ENCODE measurements at regions not wholly inside any gene's neighbourhood (a gene's known extent, or its start where the extent isn't known, plus 50 kb on each side); places are given as distances from the start of the nearest gene placed in this dataset.

- no peak for DNase-seq (ENCODE audit: low spot score)
Measured at GRCh38 chr14:21993070-21993469, 319.5 kb upstream of the OR4E1 start.

- no peak for DNase-seq (ENCODE audit: low spot score)
Measured at GRCh38 chr14:21991130-21991529, 317.5 kb upstream of the OR4E1 start.

GRCh38 chr14:21990116-21990515 lies 316.5 kb upstream of the OR4E1 start:
- DNase-seq (ENCODE audit: low spot score): peak; percentile 13

- no peak for DNase-seq (ENCODE audit: low spot score)
Measured at GRCh38 chr14:21989090-21989489, 315.5 kb upstream of the OR4E1 start.

GRCh38 chr14:21988413-21988812 lies 314.8 kb upstream of the OR4E1 start:
- no peak for DNase-seq (ENCODE audit: low spot score)

GRCh38 chr14:21987937-21988336 lies 314.3 kb upstream of the OR4E1 start:
- DNase-seq (ENCODE audit: low spot score): peak; percentile 25

GRCh38 chr14:21985081-21985480 lies 311.5 kb upstream of the OR4E1 start:
- no peak for DNase-seq (ENCODE audit: low spot score)

- no peak for DNase-seq (ENCODE audit: low spot score)
Measured at GRCh38 chr14:21978999-21979314, 305.3 kb upstream of the OR4E1 start.

- peak; percentile 33 for DNase-seq (ENCODE audit: low spot score)
Measured at GRCh38 chr14:21978184-21978998, 304.8 kb upstream of the OR4E1 start.

GRCh38 chr14:21974741-21975140 lies 301.1 kb upstream of the OR4E1 start:
- no peak for DNase-seq (ENCODE audit: low spot score)

- DNase-seq (ENCODE audit: low spot score): no peak
Measured at GRCh38 chr14:21965042-21965441, 291.4 kb upstream of the OR4E1 start.

- no peak for DNase-seq (ENCODE audit: low spot score)
Measured at GRCh38 chr14:21964180-21964579, 290.6 kb upstream of the OR4E1 start.

- DNase-seq (ENCODE audit: low spot score): peak; percentile 5
Measured at GRCh38 chr14:21960636-21961035, 287.0 kb upstream of the OR4E1 start.

GRCh38 chr14:21941885-21942284 lies 268.3 kb upstream of the OR4E1 start:
- DNase-seq (ENCODE audit: low spot score): no peak

GRCh38 chr14:21940887-21941856 lies 267.6 kb upstream of the OR4E1 start:
- DNase-seq (ENCODE audit: low spot score): peak; percentile 43

- DNase-seq (ENCODE audit: low spot score): no peak
Measured at GRCh38 chr14:21939836-21940235, 266.2 kb upstream of the OR4E1 start.

- DNase-seq (ENCODE audit: low spot score): no peak
Measured at GRCh38 chr14:21937996-21938395, 264.4 kb upstream of the OR4E1 start.

GRCh38 chr14:21933681-21934080 lies 260.1 kb upstream of the OR4E1 start:
- no peak for DNase-seq (ENCODE audit: low spot score)

GRCh38 chr14:21924479-21924878 lies 250.9 kb upstream of the OR4E1 start:
- no peak for DNase-seq (ENCODE audit: low spot score)

- no peak for DNase-seq (ENCODE audit: low spot score)
Measured at GRCh38 chr14:21923820-21924219, 250.2 kb upstream of the OR4E1 start.

GRCh38 chr14:21921453-21921852 lies 247.8 kb upstream of the OR4E1 start:
- DNase-seq (ENCODE audit: low spot score): no peak

GRCh38 chr14:21917699-21918436 lies 244.2 kb upstream of the OR4E1 start:
- peak; percentile 49 for DNase-seq (ENCODE audit: low spot score)

All from SW480 (cell line).